Transverse colon (tissue), 4 donors: ENCODE measurements at regions not wholly inside any gene's neighbourhood (a gene's known extent, or its start where the extent isn't known, plus 50 kb on each side); places are given as distances from the start of the nearest gene placed in this dataset.

Experiments
- DNase-seq: peaks from one replicate; pipeline ENCODE4 v3.0.0-alpha.2; 2019
- H3K27ac ChIP-seq, 4 donors: fragments of 200-600 bp; sonication (generic); 2 replicates each; pipeline ENCODE4 v1.5.1; 2016 to 2018; ENCODE audit warnings: inconsistent platforms in 4 of 4
- H3K27me3 ChIP-seq: fragments of 200-600 bp; sonication (generic); 2 replicates; pipeline ENCODE4 v1.5.1; 2017; ENCODE audit warnings: inconsistent platforms
- H3K36me3 ChIP-seq, 4 donors: fragments of 200-600 bp; sonication (generic); 2 replicates each; pipeline ENCODE4 v1.5.1; 2017 to 2019; ENCODE audit warnings: inconsistent platforms in 4 of 4
- H3K4me1 ChIP-seq, 4 donors: fragments of 200-600 bp; sonication (generic); 2 replicates each; pipeline ENCODE4 v1.5.1; 2017 to 2020; ENCODE audit warnings: inconsistent platforms in 4 of 4
- H3K4me3 ChIP-seq, 4 donors: fragments of 200-600 bp; sonication (generic); 1 replicate in 1 of 4; 2 replicates in 3 of 4; pipeline versions ENCODE4 v1.5.1 to v1.6.1; 2017 to 2019; ENCODE audit warnings: inconsistent platforms in 4 of 4
- H3K9me3 ChIP-seq, 2 donors: fragments of 200-600 bp; sonication (generic); 2 replicates each; pipeline ENCODE4 v1.5.1; 2017 to 2019; ENCODE audit warnings: inconsistent platforms in 2 of 2
- EP300 ChIP-seq: sonication (generic); formaldehyde crosslinking; IDR thresholded peaks from one replicate; pipeline ENCODE4 v1.6.1; 2017; ENCODE audit warnings: antibody characterized with exemption, low read depth
- POLR2A ChIP-seq: fragments of 450-650 bp; IDR thresholded peaks from one replicate; pipeline ENCODE4 v1.6.1; 2016; ENCODE audit warnings: antibody characterized with exemption, mild to moderate bottlenecking, moderate library complexity
- POLR2AphosphoS5 ChIP-seq, 3 donors: sonication (generic); formaldehyde crosslinking; IDR thresholded peaks; one replicate each; pipeline ENCODE4 v1.6.1; 2016; ENCODE audit warnings: antibody characterized with exemption in 3 of 3
- WGBS, 2 donors: methylation state at CpG; one replicate each; pipeline ENCODE4 v1.1.5; 2018; ENCODE audit warnings: low coverage in 1 of 2; 5-methylcytosine and 5-hydroxymethylcytosine counted together
- in situ Hi-C, 4 donors: fragments of 200-750 bp; cut with MboI; loops; one replicate each; pipeline versions ENCODE4 v1.15.0 to v1.15.1; 2017; ENCODE audit warnings: low sequenced_read_pairs in 3 of 4, low pct_ligation_motif_present in 1 of 4, low pct_unique_long_range_greater_than_20kb in 1 of 4
- intact Hi-C: fragments of 100-400 bp; cut with DNase I; formaldehyde crosslinking; loops from one replicate; pipeline ENCODE4 v1.15.1; 2023; ENCODE audit warnings: low total_unique reads
- TF ChIP-seq, protein P1 (sequence below), 5 experiments: fragments of 200-600 bp in 3 of 5; fragments of 450-650 bp in 2 of 5; sonication (generic) in 3 of 5; IDR thresholded peaks; 1 replicate in 2 of 5; 2 replicates in 3 of 5; pipeline ENCODE4 v1.5.1; 2016 to 2017; ENCODE audit warnings: antibody characterized with exemption in 5 of 5, inconsistent platforms in 3 of 5, mild to moderate bottlenecking in 2 of 5, moderate library complexity in 1 of 5

- no peaks in the 10 kb centered on the region for H3K9me3 ChIP-seq
- in situ Hi-C loops (no loop called here), intact Hi-C loops (no loop called here)
- H3K36me3 ChIP-seq: no peaks in the 10 kb centered on the region
- H3K27ac ChIP-seq: no peak overlapping the region
- no peak overlapping the region for H3K4me3 ChIP-seq
- TF ChIP-seq EP300: no peak
- TF ChIP-seq, protein P1, sequence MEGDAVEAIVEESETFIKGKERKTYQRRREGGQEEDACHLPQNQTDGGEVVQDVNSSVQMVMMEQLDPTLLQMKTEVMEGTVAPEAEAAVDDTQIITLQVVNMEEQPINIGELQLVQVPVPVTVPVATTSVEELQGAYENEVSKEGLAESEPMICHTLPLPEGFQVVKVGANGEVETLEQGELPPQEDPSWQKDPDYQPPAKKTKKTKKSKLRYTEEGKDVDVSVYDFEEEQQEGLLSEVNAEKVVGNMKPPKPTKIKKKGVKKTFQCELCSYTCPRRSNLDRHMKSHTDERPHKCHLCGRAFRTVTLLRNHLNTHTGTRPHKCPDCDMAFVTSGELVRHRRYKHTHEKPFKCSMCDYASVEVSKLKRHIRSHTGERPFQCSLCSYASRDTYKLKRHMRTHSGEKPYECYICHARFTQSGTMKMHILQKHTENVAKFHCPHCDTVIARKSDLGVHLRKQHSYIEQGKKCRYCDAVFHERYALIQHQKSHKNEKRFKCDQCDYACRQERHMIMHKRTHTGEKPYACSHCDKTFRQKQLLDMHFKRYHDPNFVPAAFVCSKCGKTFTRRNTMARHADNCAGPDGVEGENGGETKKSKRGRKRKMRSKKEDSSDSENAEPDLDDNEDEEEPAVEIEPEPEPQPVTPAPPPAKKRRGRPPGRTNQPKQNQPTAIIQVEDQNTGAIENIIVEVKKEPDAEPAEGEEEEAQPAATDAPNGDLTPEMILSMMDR (IDR thresholded peaks at IDR 0.05): no peak
- TF ChIP-seq POLR2AphosphoS5 (IDR thresholded peaks at IDR 0.05): no peak
- no peak for TF ChIP-seq POLR2A
- H3K27me3 ChIP-seq: no peaks in the 10 kb centered on the region
- 40 to 57% methylated on average over 1 to 3 of the region's 3 CpGs for WGBS, 2 donors
- DNase-seq: no peak
- H3K4me1 ChIP-seq: no peaks in the 10 kb centered on the region
Measured at GRCh38 chr13:76783798-76784197, 102.4 kb downstream of the KCTD12 start.

DNA sequence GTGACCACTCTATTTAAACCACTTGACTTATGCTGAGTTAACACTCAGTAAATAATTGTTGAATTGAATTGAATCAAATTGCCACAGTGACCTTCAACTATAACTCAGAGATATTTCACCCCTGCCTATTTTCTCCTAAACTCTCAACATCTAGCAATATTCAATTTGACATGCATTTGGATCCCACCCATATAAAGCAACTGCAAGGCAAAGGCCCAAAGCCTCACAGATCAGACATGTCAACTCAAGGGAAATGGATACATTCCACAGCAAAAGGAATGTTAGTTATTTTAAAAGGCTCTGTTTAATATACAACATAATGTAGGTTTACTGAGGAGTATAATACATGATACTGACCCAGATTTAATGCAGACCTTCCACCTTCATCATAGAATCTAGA is 107.4 kb downstream of the KCTD12 start:
- Histone ChIP-seq H3K27me3 (no peaks in the 10 kb centered on the region), H3K4me3 (no peak overlapping the region), H3K36me3 (no peaks in the 10 kb centered on the region), H3K4me1 (no peaks in the 10 kb centered on the region), H3K9me3 (no peaks in the 10 kb centered on the region), H3K27ac (no peak overlapping the region)
- in situ Hi-C loops (no loop called here), intact Hi-C loops (no loop called here)
- TF ChIP-seq POLR2AphosphoS5 (IDR thresholded peaks at IDR 0.05) (no peak), EP300 (no peak), POLR2A (no peak)
- TF ChIP-seq, protein P1 (IDR thresholded peaks at IDR 0.05): no peak
- no peak for DNase-seq

DNA sequence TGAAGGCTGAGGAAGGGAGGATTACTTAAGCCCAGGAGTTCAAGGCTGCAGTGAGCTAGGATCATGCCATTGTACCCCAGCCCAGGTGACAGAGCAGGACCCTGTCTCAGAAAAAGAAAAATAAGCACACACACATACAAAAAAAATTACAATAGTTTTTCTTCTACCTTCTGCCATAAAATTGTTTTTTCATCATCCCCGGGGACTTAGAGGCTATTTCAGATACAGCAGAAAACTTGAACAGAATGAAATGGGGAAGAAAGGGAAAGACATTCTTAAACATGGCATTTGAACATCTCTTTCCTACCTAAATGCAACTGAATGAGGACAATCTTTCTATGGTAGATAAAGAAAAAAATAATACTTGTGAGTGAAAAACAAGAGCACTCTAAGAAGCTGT is 109.1 kb downstream of the KCTD12 start:
- intact Hi-C loops (no loop called here), in situ Hi-C loops (no loop called here)
- H3K27me3 ChIP-seq: no peaks in the 10 kb centered on the region
- H3K4me1 ChIP-seq: no peaks in the 10 kb centered on the region
- WGBS, 2 donors: 93 to 100% methylated on average over 1 of the region's 1 CpG
- H3K9me3 ChIP-seq: no peaks in the 10 kb centered on the region
- H3K4me3 ChIP-seq: no peak overlapping the region
- DNase-seq: no peak
- no peak for TF ChIP-seq POLR2AphosphoS5 (IDR thresholded peaks at IDR 0.05)
- H3K36me3 ChIP-seq: no peaks in the 10 kb centered on the region
- H3K27ac ChIP-seq: no peak overlapping the region

- 57 to 95% methylated on average over 2 to 3 of the region's 3 CpGs for WGBS, 2 donors
- H3K4me1 ChIP-seq: no peaks in the 10 kb centered on the region
- H3K9me3 ChIP-seq: no peaks in the 10 kb centered on the region
- H3K36me3 ChIP-seq: no peaks in the 10 kb centered on the region
- no peak overlapping the region for H3K27ac ChIP-seq
- intact Hi-C loops: no loop called here
- H3K4me3 ChIP-seq: no peak overlapping the region
- TF ChIP-seq POLR2A: no peak
- TF ChIP-seq, protein P1 (IDR thresholded peaks at IDR 0.05): no peak
- no peak for TF ChIP-seq POLR2AphosphoS5 (IDR thresholded peaks at IDR 0.05)
- TF ChIP-seq EP300: no peak
- in situ Hi-C loops: no loop called here
- H3K27me3 ChIP-seq: no peaks in the 10 kb centered on the region
- no peak for DNase-seq
Measured at GRCh38 chr13:76775088-76775740, 111.0 kb downstream of the KCTD12 start.
